ENCODE measurements at regions not wholly inside any gene's neighbourhood (a gene's known extent, or its start where the extent isn't known, plus 50 kb on each side); places are given as distances from the start of the nearest gene placed in this dataset.
"Not testable (repeated sequence)": the region's sequence is repeated elsewhere in the genome, so short reads cannot be mapped to it uniquely, and the experiment has no call there.

- TF ChIP-seq CTCF (IDR thresholded peaks at IDR 0.05 in 2 of 3, conservative IDR thresholded peaks at IDR 0.05 in 1 of 3; ENCODE audit: control insufficient read depth in 2 of 3, extremely low read depth in 1 of 3, insufficient read depth in 1 of 3, low read depth in 3 of 3, low read length in 3 of 3); STAT3 (IDR thresholded peaks at IDR 0.05; ENCODE audit: low read depth, low read length); MXI1 (IDR thresholded peaks at IDR 0.05; ENCODE audit: low read depth, low read length); POLR2AphosphoS5 (IDR thresholded peaks at IDR 0.05; ENCODE audit: low read length): not testable (repeated sequence)
These were observed 50.3 kb upstream of the PAX8 start for GRCh38 chr2:113328973-113329372.

All from GM12878 (cell line).